Tibial nerve (tissue), 4 donors: ENCODE measurements at regions not wholly inside any gene's neighbourhood (a gene's known extent, or its start where the extent isn't known, plus 50 kb on each side); places are given as distances from the start of the nearest gene placed in this dataset.

Experiments used
- CTCF ChIP-seq, 5 experiments: fragments of 200-600 bp in 3 of 5; fragments of 450-650 bp in 2 of 5; sonication (generic) in 3 of 5; IDR thresholded peaks; one replicate each; pipeline ENCODE4 v1.5.1; 2016 to 2019; ENCODE audit warnings: antibody characterized with exemption in 5 of 5, mild to moderate bottlenecking in 3 of 5, moderate library complexity in 2 of 5
- EP300 ChIP-seq, 2 donors: sonication (generic); formaldehyde crosslinking; IDR thresholded peaks; one replicate each; pipeline ENCODE4 v1.6.1; 2017; ENCODE audit warnings: antibody characterized with exemption in 2 of 2, mild to moderate bottlenecking in 1 of 2

GRCh38 chr5:121218086-121218485, 633.6 kb upstream of the FTMT start:
- TF ChIP-seq CTCF (IDR thresholded peaks at IDR 0.05) (no peak), EP300 (IDR thresholded peaks at IDR 0.05) (no peak)
